ENCODE measurements at regions not wholly inside any gene's neighbourhood (a gene's known extent, or its start where the extent isn't known, plus 50 kb on each side); places are given as distances from the start of the nearest gene placed in this dataset.

DNA sequence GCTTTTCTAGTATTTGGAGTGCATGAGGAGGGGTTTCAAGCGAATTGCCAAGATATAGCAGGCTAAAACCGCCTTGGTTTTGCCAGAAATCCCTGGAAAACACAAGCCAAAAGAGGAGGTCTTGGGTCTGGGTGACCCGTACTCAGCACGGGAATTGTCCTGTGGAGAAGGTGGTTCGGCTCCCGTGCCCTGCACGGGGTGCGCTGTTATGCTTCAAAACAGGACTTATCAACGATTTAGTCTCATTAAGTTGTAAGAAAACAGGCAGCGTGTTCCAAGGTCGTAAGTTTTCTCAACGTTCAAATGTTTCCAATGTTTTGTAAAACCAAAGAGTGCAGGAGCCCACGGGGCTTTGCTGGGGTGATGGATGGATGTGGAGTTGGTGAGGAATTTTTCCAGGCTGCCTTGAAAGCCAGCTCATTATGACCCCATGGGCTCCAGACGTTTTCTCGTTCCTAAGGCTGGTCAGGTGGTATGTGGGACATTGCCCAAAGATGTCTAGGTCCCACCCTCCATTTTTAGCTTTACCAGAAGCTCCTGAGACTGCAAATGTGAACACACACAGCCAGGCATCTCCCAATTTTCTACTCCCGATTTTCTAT, 75.4 kb upstream of the CLDN14 start:
- TF ChIP-seq, protein P1, sequence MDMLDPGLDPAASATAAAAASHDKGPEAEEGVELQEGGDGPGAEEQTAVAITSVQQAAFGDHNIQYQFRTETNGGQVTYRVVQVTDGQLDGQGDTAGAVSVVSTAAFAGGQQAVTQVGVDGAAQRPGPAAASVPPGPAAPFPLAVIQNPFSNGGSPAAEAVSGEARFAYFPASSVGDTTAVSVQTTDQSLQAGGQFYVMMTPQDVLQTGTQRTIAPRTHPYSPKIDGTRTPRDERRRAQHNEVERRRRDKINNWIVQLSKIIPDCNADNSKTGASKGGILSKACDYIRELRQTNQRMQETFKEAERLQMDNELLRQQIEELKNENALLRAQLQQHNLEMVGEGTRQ (IDR thresholded peaks at IDR 0.05; ENCODE audit: low read depth, low read length) = no peak
- TF ChIP-seq, protein P1 (CRISPR knock-in tag; IDR thresholded peaks at IDR 0.05; ENCODE audit: borderline replicate concordance) = no peak
- TF ChIP-seq PCBP1 (IDR thresholded peaks at IDR 0.05; ENCODE audit: borderline replicate concordance, low read depth, low read length) = no peak
- no peak for TF ChIP-seq ZNF317 (CRISPR knock-in tag; IDR thresholded peaks at IDR 0.05)
- no peak for TF ChIP-seq RELA (CRISPR knock-in tag; IDR thresholded peaks at IDR 0.05)
- TF ChIP-seq, protein P2, sequence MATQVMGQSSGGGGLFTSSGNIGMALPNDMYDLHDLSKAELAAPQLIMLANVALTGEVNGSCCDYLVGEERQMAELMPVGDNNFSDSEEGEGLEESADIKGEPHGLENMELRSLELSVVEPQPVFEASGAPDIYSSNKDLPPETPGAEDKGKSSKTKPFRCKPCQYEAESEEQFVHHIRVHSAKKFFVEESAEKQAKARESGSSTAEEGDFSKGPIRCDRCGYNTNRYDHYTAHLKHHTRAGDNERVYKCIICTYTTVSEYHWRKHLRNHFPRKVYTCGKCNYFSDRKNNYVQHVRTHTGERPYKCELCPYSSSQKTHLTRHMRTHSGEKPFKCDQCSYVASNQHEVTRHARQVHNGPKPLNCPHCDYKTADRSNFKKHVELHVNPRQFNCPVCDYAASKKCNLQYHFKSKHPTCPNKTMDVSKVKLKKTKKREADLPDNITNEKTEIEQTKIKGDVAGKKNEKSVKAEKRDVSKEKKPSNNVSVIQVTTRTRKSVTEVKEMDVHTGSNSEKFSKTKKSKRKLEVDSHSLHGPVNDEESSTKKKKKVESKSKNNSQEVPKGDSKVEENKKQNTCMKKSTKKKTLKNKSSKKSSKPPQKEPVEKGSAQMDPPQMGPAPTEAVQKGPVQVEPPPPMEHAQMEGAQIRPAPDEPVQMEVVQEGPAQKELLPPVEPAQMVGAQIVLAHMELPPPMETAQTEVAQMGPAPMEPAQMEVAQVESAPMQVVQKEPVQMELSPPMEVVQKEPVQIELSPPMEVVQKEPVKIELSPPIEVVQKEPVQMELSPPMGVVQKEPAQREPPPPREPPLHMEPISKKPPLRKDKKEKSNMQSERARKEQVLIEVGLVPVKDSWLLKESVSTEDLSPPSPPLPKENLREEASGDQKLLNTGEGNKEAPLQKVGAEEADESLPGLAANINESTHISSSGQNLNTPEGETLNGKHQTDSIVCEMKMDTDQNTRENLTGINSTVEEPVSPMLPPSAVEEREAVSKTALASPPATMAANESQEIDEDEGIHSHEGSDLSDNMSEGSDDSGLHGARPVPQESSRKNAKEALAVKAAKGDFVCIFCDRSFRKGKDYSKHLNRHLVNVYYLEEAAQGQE (IDR thresholded peaks at IDR 0.05; ENCODE audit: borderline replicate concordance in 1 of 2, low read depth in 1 of 2, low read length in 2 of 2) = no peak
- TF ChIP-seq, protein P3, sequence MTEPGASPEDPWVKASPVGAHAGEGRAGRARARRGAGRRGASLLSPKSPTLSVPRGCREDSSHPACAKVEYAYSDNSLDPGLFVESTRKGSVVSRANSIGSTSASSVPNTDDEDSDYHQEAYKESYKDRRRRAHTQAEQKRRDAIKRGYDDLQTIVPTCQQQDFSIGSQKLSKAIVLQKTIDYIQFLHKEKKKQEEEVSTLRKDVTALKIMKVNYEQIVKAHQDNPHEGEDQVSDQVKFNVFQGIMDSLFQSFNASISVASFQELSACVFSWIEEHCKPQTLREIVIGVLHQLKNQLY (CRISPR knock-in tag; IDR thresholded peaks at IDR 0.05) = no peak
- no peak for TF ChIP-seq EZH2 (conservative IDR thresholded peaks at IDR 0.05; ENCODE audit: low read depth, low read length)
- TF ChIP-seq, protein P4, sequence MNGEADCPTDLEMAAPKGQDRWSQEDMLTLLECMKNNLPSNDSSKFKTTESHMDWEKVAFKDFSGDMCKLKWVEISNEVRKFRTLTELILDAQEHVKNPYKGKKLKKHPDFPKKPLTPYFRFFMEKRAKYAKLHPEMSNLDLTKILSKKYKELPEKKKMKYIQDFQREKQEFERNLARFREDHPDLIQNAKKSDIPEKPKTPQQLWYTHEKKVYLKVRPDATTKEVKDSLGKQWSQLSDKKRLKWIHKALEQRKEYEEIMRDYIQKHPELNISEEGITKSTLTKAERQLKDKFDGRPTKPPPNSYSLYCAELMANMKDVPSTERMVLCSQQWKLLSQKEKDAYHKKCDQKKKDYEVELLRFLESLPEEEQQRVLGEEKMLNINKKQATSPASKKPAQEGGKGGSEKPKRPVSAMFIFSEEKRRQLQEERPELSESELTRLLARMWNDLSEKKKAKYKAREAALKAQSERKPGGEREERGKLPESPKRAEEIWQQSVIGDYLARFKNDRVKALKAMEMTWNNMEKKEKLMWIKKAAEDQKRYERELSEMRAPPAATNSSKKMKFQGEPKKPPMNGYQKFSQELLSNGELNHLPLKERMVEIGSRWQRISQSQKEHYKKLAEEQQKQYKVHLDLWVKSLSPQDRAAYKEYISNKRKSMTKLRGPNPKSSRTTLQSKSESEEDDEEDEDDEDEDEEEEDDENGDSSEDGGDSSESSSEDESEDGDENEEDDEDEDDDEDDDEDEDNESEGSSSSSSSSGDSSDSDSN (CRISPR knock-in tag; IDR thresholded peaks at IDR 0.05) = no peak
- TF ChIP-seq, protein P5, sequence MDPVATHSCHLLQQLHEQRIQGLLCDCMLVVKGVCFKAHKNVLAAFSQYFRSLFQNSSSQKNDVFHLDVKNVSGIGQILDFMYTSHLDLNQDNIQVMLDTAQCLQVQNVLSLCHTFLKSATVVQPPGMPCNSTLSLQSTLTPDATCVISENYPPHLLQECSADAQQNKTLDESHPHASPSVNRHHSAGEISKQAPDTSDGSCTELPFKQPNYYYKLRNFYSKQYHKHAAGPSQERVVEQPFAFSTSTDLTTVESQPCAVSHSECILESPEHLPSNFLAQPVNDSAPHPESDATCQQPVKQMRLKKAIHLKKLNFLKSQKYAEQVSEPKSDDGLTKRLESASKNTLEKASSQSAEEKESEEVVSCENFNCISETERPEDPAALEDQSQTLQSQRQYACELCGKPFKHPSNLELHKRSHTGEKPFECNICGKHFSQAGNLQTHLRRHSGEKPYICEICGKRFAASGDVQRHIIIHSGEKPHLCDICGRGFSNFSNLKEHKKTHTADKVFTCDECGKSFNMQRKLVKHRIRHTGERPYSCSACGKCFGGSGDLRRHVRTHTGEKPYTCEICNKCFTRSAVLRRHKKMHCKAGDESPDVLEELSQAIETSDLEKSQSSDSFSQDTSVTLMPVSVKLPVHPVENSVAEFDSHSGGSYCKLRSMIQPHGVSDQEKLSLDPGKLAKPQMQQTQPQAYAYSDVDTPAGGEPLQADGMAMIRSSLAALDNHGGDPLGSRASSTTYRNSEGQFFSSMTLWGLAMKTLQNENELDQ (CRISPR knock-in tag; IDR thresholded peaks at IDR 0.05; ENCODE audit: borderline replicate concordance) = no peak

Data from HepG2 (cell line).